ENCODE measurements at regions not wholly inside any gene's neighbourhood (a gene's known extent, or its start where the extent isn't known, plus 50 kb on each side); places are given as distances from the start of the nearest gene placed in this dataset.

GRCh38 chr13:73292127-73292526, 233.3 kb downstream of the KLF5 start:
- 81 to 91% (median 88%) methylated on average over 1 of the region's 1 CpG for WGBS, 4 donors
- no peaks in the 10 kb centered on the region for H3K9me3 ChIP-seq (replicated peaks in 1 of 3)
- no peak overlapping the region for H3K27ac ChIP-seq
- intact Hi-C loops (cut with DNase I): no loop called here
- no peaks in the 10 kb centered on the region for H3K4me1 ChIP-seq (replicated peaks in 1 of 2)
- H3K27me3 ChIP-seq: no peaks in the 10 kb centered on the region
- no peak overlapping the region for H3K4me3 ChIP-seq
- DNase-seq: no peak
- TF ChIP-seq POLR2A (IDR thresholded peaks at IDR 0.05): no peak
- no peak for TF ChIP-seq CTCF (IDR thresholded peaks at IDR 0.05)
- H3K36me3 ChIP-seq (replicated peaks in 1 of 2): no peaks in the 10 kb centered on the region

- Histone ChIP-seq H3K27me3 (no peaks in the 10 kb centered on the region), H3K4me3 (no peak overlapping the region), H3K36me3 (replicated peaks in 1 of 2) (no peaks in the 10 kb centered on the region), H3K27ac (no peak overlapping the region), H3K9me3 (replicated peaks in 1 of 3) (no peaks in the 10 kb centered on the region), H3K4me1 (replicated peaks in 1 of 2) (no peaks in the 10 kb centered on the region)
- DNase-seq: no peak
- intact Hi-C loops (cut with DNase I): no loop called here
- WGBS, 4 donors: 61 to 75% (median 65%) methylated on average over 4 of the region's 4 CpGs
- TF ChIP-seq POLR2A (IDR thresholded peaks at IDR 0.05) (no peak), CTCF (IDR thresholded peaks at IDR 0.05) (no peak)
These were observed 232.0 kb downstream of the KLF5 start for GRCh38 chr13:73290844-73291243.

DNA sequence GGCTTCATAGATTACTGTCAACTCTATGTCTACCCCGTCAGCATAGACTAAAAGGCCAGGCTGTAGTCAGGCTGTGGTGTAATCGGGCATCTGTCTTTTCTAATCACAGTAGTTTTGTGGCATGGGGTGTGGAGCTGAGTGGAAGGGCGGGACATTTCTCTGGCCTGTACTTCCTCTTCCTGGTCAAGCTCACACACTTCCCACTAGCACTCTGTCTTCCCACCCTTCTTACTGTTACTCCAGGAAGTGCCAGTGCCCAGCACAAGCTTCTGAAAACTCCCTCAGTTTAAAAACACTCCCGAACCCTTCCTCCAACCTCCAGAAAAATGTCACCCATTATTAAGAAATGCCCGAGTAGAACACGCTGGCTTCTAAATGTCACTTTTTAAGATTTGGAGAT, 229.8 kb downstream of the KLF5 start:
- Histone ChIP-seq H3K36me3 (replicated peaks in 1 of 2) (no peaks in the 10 kb centered on the region), H3K27me3 (no peaks in the 10 kb centered on the region), H3K4me3 (no peak overlapping the region), H3K4me1 (replicated peaks in 1 of 2) (no peaks in the 10 kb centered on the region), H3K27ac (no peak overlapping the region), H3K9me3 (replicated peaks in 1 of 3) (no peaks in the 10 kb centered on the region)
- WGBS, 4 donors: 69 to 81% (median 77%) methylated on average over 6 of the region's 6 CpGs
- no peak for DNase-seq
- intact Hi-C loops (cut with DNase I): no loop called here
- TF ChIP-seq CTCF (IDR thresholded peaks at IDR 0.05) (no peak), POLR2A (IDR thresholded peaks at IDR 0.05) (no peak)

DNA sequence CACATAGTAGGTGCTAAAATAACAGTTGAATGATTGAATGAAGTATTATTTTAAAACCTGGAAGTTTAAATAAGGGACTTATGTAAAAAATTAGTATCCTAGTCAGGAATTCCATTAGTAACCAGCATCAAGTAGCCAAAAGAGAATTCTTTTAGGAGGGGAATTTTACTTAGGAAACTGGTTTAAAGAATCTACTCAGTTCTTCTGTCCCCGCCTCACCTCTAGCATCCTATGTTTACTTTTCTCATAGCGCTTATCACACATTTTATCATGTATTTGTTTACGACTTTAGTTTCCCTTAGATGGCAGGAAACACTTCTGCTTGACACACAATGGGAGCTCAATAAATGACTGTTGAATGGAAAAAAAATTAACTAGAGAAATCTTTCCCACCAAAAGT, 229.0 kb downstream of the KLF5 start:
- H3K36me3 ChIP-seq (replicated peaks in 1 of 2): no peaks in the 10 kb centered on the region
- WGBS, 4 donors: 77 to 90% (median 83%) methylated on average over 3 of the region's 3 CpGs
- H3K27ac ChIP-seq: no peak overlapping the region
- no peak for DNase-seq
- H3K4me3 ChIP-seq: no peak overlapping the region
- intact Hi-C loops (cut with DNase I): no loop called here
- TF ChIP-seq CTCF (IDR thresholded peaks at IDR 0.05) (no peak), POLR2A (IDR thresholded peaks at IDR 0.05) (no peak)
- H3K4me1 ChIP-seq (replicated peaks in 1 of 2): no peaks in the 10 kb centered on the region
- no peaks in the 10 kb centered on the region for H3K9me3 ChIP-seq (replicated peaks in 1 of 3)
- H3K27me3 ChIP-seq: no peaks in the 10 kb centered on the region
